Panc1 (cell line): ENCODE measurements at regions not wholly inside any gene's neighbourhood (a gene's known extent, or its start where the extent isn't known, plus 50 kb on each side); places are given as distances from the start of the nearest gene placed in this dataset.
A peak's percentile ranks its signal among the peaks of the same experiment; 100 is the strongest.

ENCODE experiments used
- ATAC-seq: fragments of 200-7000 bp; cut with Tn5 transposase; 2 replicates; pipeline ENCODE4 v1.9.1; 2020; ENCODE audit warnings: mild to moderate bottlenecking, moderate library complexity
- BruUV-seq: library from RNA; stranded (reverse); fragments of 400-500 nt; replicated peaks from 2 replicates; lab custom pipeline; 2021; lab: Mats Ljungman, UMichigan
- CTCF ChIA-PET: fragments of 300-600 bp; sonication (Branson Sonifier 250); formaldehyde crosslinking; loops from one replicate; lab custom pipeline; 2022; ENCODE audit warnings: antibody characterized with exemption; lab: Charles Lee
- POLR2A ChIA-PET: fragments of 300-600 bp; sonication (Branson Sonifier 250); formaldehyde crosslinking; loops from one replicate; lab custom pipeline; 2022; ENCODE audit warnings: antibody characterized with exemption; lab: Charles Lee
- DNase-seq: peaks from one replicate; pipeline ENCODE4 v3.0.0-alpha.2; 2010; ENCODE audit warnings: low read depth, low spot score
- H3K27ac ChIP-seq: 2 replicates; pipeline ENCODE4 v1.5.1; 2011; ENCODE audit warnings: mild to moderate bottlenecking, low read length, inconsistent platforms
- H3K27me3 ChIP-seq: fragments of 200-500 bp; sonication (Bioruptor generic); 2 replicates; pipeline ENCODE4 v1.6.0; 2014; ENCODE audit warnings: low read length, inconsistent platforms; ENCODE audit not compliant: control insufficient read depth, insufficient read depth
- H3K36me3 ChIP-seq: fragments of 200-500 bp; sonication (Bioruptor generic); 2 replicates; pipeline ENCODE4 v1.5.1; 2014; ENCODE audit warnings: inconsistent platforms, mild to moderate bottlenecking, low read length, moderate library complexity; ENCODE audit not compliant: control insufficient read depth, insufficient read depth
- H3K4me1 ChIP-seq: 2 replicates; pipeline ENCODE4 v1.5.1; 2011; ENCODE audit warnings: inconsistent platforms, mild to moderate bottlenecking, low read length, moderate library complexity; ENCODE audit not compliant: control insufficient read depth, insufficient read depth
- H3K4me3 ChIP-seq, 2 experiments: 2 replicates each; pipeline ENCODE4 v1.5.1; 2011 to 2012; ENCODE audit warnings: low read depth in 2 of 2, low read length in 2 of 2, mild to moderate bottlenecking in 2 of 2, inconsistent platforms in 1 of 2, moderate library complexity in 1 of 2
- H3K9me3 ChIP-seq: fragments of 200-500 bp; sonication (Bioruptor generic); 2 replicates; pipeline ENCODE4 v1.5.1; 2014; ENCODE audit warnings: low read depth, mild to moderate bottlenecking, inconsistent platforms, low read length, moderate library complexity; ENCODE audit not compliant: control insufficient read depth, insufficient read depth
- CTCF ChIP-seq: fragments of 450-650 bp; IDR thresholded peaks from 2 replicates; pipeline ENCODE4 v1.5.1; 2017; ENCODE audit warnings: mild to moderate bottlenecking
- POLR2AphosphoS5 ChIP-seq: IDR thresholded peaks from 2 replicates; pipeline ENCODE4 v1.6.1; 2012; ENCODE audit warnings: mild to moderate bottlenecking, low read depth, low read length, moderate library complexity
- REST ChIP-seq, 2 experiments: IDR thresholded peaks; 2 replicates each; pipeline ENCODE4 v1.6.1; 2011 to 2012; ENCODE audit warnings: low read depth in 2 of 2, control low read depth in 1 of 2, low read length in 1 of 2, mild to moderate bottlenecking in 1 of 2, moderate library complexity in 1 of 2; ENCODE audit not compliant: insufficient read depth in 1 of 2
- SIN3A ChIP-seq: IDR thresholded peaks from 2 replicates; pipeline ENCODE4 v1.6.1; 2012; ENCODE audit warnings: low read depth, mild to moderate bottlenecking, low read length, moderate library complexity, borderline replicate concordance; ENCODE audit not compliant: insufficient read depth
- TCF7L2 ChIP-seq: IDR thresholded peaks from 2 replicates; pipeline ENCODE4 v1.6.1; 2011; ENCODE audit warnings: mild to moderate bottlenecking, low read depth, low read length, inconsistent platforms
- in situ Hi-C: cut with HindIII; loops from 2 replicates; pipeline ENCODE4 v1.10.0; 2016; ENCODE audit warnings: low sequenced_read_pairs, low pct_unique_long_range_greater_than_20kb
- intact Hi-C: fragments of 100-400 bp; cut with micrococcal nuclease; formaldehyde crosslinking; loops from one replicate; pipeline ENCODE4 v1.10.0; 2022; ENCODE audit not compliant: unreplicated experiment

GRCh38 chr7:18117482-18117881 lies 89.8 kb upstream of the PRPS1L1 start:
- H3K36me3 ChIP-seq = no peaks in the 10 kb centered on the region
- no peaks in the 10 kb centered on the region for H3K9me3 ChIP-seq
- ChIA-PET CTCF (no interaction called here), POLR2A (no interaction called here)
- no peaks in the 10 kb centered on the region; the same call in 1 of the 2 replicates for H3K27me3 ChIP-seq
- ATAC-seq = no peak
- no peak overlapping the region for H3K27ac ChIP-seq
- in situ Hi-C loops (no loop called here), intact Hi-C loops (no loop called here)
- no peak overlapping the region for H3K4me3 ChIP-seq
- H3K4me1 ChIP-seq = no peaks in the 10 kb centered on the region
- no TSS peak for BruUV-seq
- no peak for DNase-seq
- TF ChIP-seq SIN3A (no peak), CTCF (no peak), REST (IDR thresholded peaks at IDR 0.05; ENCODE audit: insufficient read depth in 1 of 2, low read depth in 2 of 2, low read length in 1 of 2) (no peak), POLR2AphosphoS5 (no peak), TCF7L2 (no peak)

- ATAC-seq = no peak
- Histone ChIP-seq H3K36me3 (no peaks in the 10 kb centered on the region), H3K9me3 (no peaks in the 10 kb centered on the region), H3K27me3 (no peaks in the 10 kb centered on the region; the same call in 1 of the 2 replicates), H3K4me3 (no peak overlapping the region), H3K4me1 (no peaks in the 10 kb centered on the region), H3K27ac (no peak overlapping the region)
- ChIA-PET CTCF (no interaction called here), POLR2A (no interaction called here)
- peak; percentile 46; the same call in 1 of the 2 replicates for TF ChIP-seq CTCF
- TF ChIP-seq REST (IDR thresholded peaks at IDR 0.05; ENCODE audit: insufficient read depth in 1 of 2, low read depth in 2 of 2, low read length in 1 of 2) = no peak
- no peak for DNase-seq
- in situ Hi-C loops (no loop called here), intact Hi-C loops (no loop called here)
- BruUV-seq = no TSS peak
These were observed 92.3 kb upstream of the PRPS1L1 start for GRCh38 chr7:18119985-18120384.
